Loucy (cell line): ENCODE measurements at regions not wholly inside any gene's neighbourhood (a gene's known extent, or its start where the extent isn't known, plus 50 kb on each side); places are given as distances from the start of the nearest gene placed in this dataset.

ENCODE experiments used
- CTCF ChIP-seq: fragments of 200-600 bp; sonication (generic); conservative IDR thresholded peaks from 2 replicates; pipeline ENCODE4 v1.5.1; 2014; ENCODE audit warnings: mild to moderate bottlenecking, antibody characterized with exemption, low read length
- EZH2phosphoT487 ChIP-seq: fragments of 200-600 bp; IDR thresholded peaks from 2 replicates; pipeline ENCODE4 v1.6.1; 2018; ENCODE audit warnings: antibody characterized with exemption, mild to moderate bottlenecking, moderate library complexity, borderline replicate concordance

GRCh38 chr5:96058084-96058483, 96.4 kb upstream of the ELL2 start:
- TF ChIP-seq CTCF (no peak), EZH2phosphoT487 (no peak)
